ENCODE measurements at regions not wholly inside any gene's neighbourhood (a gene's known extent, or its start where the extent isn't known, plus 50 kb on each side); places are given as distances from the start of the nearest gene placed in this dataset.

GRCh38 chr2:120897399-120897798, 161.7 kb downstream of the GLI2 start:
- no peaks in the 10 kb centered on the region for H3K9me3 ChIP-seq
- no peak overlapping the region for H3K27ac ChIP-seq
- H3K36me3 ChIP-seq (replicated peaks in 1 of 2; ENCODE audit: insufficient read depth in 1 of 2, low read depth in 2 of 2): no peaks in the 10 kb centered on the region
- no peak overlapping the region for H3K4me3 ChIP-seq
- 70 to 80% methylated on average over 2 of the region's 2 CpGs for WGBS, 2 donors
- no peak for DNase-seq
- H3K4me1 ChIP-seq: no peaks in the 10 kb centered on the region
- ATAC-seq: no peak
- H3K27me3 ChIP-seq: no peaks in the 10 kb centered on the region
- TF ChIP-seq CTCF (IDR thresholded peaks at IDR 0.05) (no peak), POLR2A (IDR thresholded peaks at IDR 0.05) (no peak)
- intact Hi-C loops (cut with DNase I): no loop called here

GRCh38 chr2:120898496-120898895, 162.8 kb downstream of the GLI2 start:
- no peaks in the 10 kb centered on the region for H3K27me3 ChIP-seq
- DNase-seq: no peak
- ATAC-seq: no peak
- no peaks in the 10 kb centered on the region for H3K36me3 ChIP-seq (replicated peaks in 1 of 2; ENCODE audit: insufficient read depth in 1 of 2, low read depth in 2 of 2)
- no peaks in the 10 kb centered on the region for H3K4me1 ChIP-seq
- TF ChIP-seq CTCF (IDR thresholded peaks at IDR 0.05): no peak
- no peak for TF ChIP-seq POLR2A (IDR thresholded peaks at IDR 0.05)
- no peak overlapping the region for H3K4me3 ChIP-seq
- intact Hi-C loops (cut with DNase I): no loop called here
- H3K27ac ChIP-seq: no peak overlapping the region
- WGBS, 2 donors: 70 to 88% methylated on average over 5 of the region's 5 CpGs
- no peaks in the 10 kb centered on the region for H3K9me3 ChIP-seq

DNA sequence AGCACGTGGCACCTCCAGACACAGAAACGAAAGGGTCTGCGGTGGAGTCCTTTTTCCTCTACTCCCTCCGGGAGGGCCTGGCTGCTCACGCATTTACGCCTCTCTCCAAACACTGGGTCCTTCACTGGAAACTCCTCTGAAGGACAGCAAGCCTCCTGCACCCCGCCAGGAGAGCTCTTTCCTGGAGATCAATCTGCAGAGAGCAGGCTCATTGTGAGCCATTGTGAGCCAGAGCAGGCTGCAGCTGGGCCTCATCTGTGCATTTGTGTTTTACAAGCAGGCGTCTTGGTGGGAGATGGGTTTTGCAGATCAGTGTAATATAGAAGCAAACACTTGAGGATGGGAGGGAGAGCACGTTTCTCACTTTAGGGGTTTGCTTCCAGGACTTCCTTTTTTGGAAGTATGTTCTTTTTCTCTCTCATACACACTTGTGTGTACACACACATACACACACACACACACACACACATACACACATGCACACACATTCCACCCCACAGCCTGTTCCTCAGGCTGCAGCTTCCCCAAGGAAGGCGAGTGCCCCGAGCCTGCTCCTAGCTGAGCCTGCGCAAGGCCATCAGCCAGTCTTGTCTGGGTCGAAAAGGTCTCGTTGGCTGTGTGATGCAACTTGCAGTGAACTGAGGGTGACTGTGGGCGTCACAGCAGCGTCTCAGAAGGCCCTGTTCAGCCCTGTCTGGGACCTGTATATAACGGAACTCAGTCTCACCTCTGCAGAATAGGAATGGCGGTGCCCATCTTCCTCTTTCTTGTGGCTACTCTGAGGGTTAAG, 163.5 kb downstream of the GLI2 start:
- no peak overlapping the region for H3K4me3 ChIP-seq
- H3K36me3 ChIP-seq (replicated peaks in 1 of 2; ENCODE audit: insufficient read depth in 1 of 2, low read depth in 2 of 2): no peaks in the 10 kb centered on the region
- H3K27me3 ChIP-seq: no peaks in the 10 kb centered on the region
- peak; percentile 35 for ATAC-seq
- TF ChIP-seq CTCF (IDR thresholded peaks at IDR 0.05): no peak
- TF ChIP-seq POLR2A (IDR thresholded peaks at IDR 0.05): no peak
- H3K9me3 ChIP-seq: no peaks in the 10 kb centered on the region
- H3K4me1 ChIP-seq: no peaks in the 10 kb centered on the region
- WGBS, 2 donors: 64 to 67% methylated on average over 18 of the region's 18 CpGs
- no peak for DNase-seq
- intact Hi-C loops (cut with DNase I): no loop called here
- no peak overlapping the region for H3K27ac ChIP-seq

- H3K4me1 ChIP-seq: no peaks in the 10 kb centered on the region
- no peaks in the 10 kb centered on the region for H3K9me3 ChIP-seq
- H3K27ac ChIP-seq: no peak overlapping the region
- TF ChIP-seq POLR2A (IDR thresholded peaks at IDR 0.05) (no peak), CTCF (IDR thresholded peaks at IDR 0.05) (no peak)
- 86 to 88% methylated on average over 6 of the region's 6 CpGs for WGBS, 2 donors
- no peaks in the 10 kb centered on the region for H3K27me3 ChIP-seq
- H3K36me3 ChIP-seq (replicated peaks in 1 of 2; ENCODE audit: insufficient read depth in 1 of 2, low read depth in 2 of 2): no peaks in the 10 kb centered on the region
- ATAC-seq (no peak), DNase-seq (no peak)
- no peak overlapping the region for H3K4me3 ChIP-seq
- intact Hi-C loops (cut with DNase I): no loop called here
Observed at GRCh38 chr2:120899771-120900170, 164.1 kb downstream of the GLI2 start.

DNA sequence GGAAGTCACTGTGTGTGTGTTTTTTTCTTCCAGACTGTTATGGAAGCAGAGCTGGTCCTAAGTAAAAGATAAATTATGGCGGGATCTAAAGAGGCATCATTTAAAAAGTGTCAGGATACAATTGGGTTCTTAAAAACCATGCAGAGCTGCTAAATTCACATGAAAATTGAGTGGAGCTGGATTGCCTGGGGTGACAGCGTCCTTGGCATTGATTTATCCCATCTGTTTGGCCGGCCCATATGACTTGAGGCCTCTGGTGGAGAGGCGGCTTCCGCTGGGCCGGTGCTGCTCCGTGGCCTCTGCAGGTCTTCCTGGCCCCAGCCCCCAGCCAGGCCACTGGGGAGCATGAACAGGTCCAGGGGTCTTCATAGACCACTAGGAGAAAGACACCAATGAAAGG, 165.5 kb downstream of the GLI2 start:
- no peaks in the 10 kb centered on the region for H3K36me3 ChIP-seq (replicated peaks in 1 of 2; ENCODE audit: insufficient read depth in 1 of 2, low read depth in 2 of 2)
- DNase-seq (no peak), ATAC-seq (no peak)
- TF ChIP-seq POLR2A (IDR thresholded peaks at IDR 0.05): no peak
- no peak for TF ChIP-seq CTCF (IDR thresholded peaks at IDR 0.05)
- H3K4me1 ChIP-seq: no peaks in the 10 kb centered on the region
- H3K27ac ChIP-seq: no peak overlapping the region
- no peak overlapping the region for H3K4me3 ChIP-seq
- no peaks in the 10 kb centered on the region for H3K27me3 ChIP-seq
- intact Hi-C loops (cut with DNase I): no loop called here
- no peaks in the 10 kb centered on the region for H3K9me3 ChIP-seq
- 76 to 79% methylated on average over 6 to 7 of the region's 7 CpGs for WGBS, 2 donors
